ENCODE measurements at regions not wholly inside any gene's neighbourhood (a gene's known extent, or its start where the extent isn't known, plus 50 kb on each side); places are given as distances from the start of the nearest gene placed in this dataset.

DNA sequence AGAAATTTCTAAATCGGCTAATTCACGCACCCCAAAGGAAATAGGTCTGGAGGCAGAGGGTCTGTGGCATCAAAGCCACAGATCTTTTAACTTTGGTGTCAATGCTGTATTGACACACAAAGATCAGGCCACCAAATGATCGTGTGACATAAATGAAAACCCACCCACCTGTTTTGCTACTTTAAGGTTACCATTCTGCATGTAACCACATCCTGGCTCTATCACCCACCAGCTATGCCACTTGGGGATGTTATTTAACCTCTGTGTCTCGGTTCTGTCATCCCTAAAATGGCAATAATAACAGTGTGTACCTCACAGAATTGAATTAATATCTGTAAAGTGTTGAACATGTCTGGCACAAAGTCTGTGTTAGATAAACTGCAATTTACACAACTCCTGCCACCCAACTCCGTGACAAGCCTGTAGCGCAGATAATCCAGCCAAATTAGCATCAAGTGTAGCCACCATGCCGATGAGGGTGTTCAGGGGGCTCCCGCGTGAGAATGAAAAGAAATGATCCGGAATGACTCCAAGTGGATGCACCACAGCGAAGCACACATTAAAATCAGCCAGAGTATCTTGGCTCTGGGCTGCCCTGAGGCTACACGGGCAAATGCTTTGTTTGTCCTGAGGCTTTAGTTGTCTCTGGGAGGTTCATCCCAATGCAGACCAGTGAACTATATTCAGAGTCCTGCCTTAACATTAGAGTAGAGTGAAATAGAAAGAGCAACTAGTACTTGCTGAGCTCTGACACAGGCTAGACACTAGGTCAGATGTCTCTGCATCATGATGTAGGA lies 158.4 kb upstream of the NEBL start:
- no peaks in the 10 kb centered on the region for H3K9me1 ChIP-seq (ENCODE audit: control insufficient read depth, extremely low read depth, insufficient read depth, low read length)
- H3K4me1 ChIP-seq (ENCODE audit: control insufficient read depth, extremely low read depth, insufficient read depth, low read length): no peaks in the 10 kb centered on the region
- no peaks in the 10 kb centered on the region for H3K27me3 ChIP-seq (ENCODE audit: control insufficient read depth, extremely low read depth, insufficient read depth, low read length)
- TF ChIP-seq EZH2 (IDR thresholded peaks at IDR 0.05; ENCODE audit: low read length): no peak
- TF ChIP-seq, protein P1, sequence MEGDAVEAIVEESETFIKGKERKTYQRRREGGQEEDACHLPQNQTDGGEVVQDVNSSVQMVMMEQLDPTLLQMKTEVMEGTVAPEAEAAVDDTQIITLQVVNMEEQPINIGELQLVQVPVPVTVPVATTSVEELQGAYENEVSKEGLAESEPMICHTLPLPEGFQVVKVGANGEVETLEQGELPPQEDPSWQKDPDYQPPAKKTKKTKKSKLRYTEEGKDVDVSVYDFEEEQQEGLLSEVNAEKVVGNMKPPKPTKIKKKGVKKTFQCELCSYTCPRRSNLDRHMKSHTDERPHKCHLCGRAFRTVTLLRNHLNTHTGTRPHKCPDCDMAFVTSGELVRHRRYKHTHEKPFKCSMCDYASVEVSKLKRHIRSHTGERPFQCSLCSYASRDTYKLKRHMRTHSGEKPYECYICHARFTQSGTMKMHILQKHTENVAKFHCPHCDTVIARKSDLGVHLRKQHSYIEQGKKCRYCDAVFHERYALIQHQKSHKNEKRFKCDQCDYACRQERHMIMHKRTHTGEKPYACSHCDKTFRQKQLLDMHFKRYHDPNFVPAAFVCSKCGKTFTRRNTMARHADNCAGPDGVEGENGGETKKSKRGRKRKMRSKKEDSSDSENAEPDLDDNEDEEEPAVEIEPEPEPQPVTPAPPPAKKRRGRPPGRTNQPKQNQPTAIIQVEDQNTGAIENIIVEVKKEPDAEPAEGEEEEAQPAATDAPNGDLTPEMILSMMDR (optimal IDR thresholded peaks at IDR 0.05 in 1 of 3, IDR thresholded peaks at IDR 0.05 in 1 of 3, conservative IDR thresholded peaks at IDR 0.05 in 1 of 3; ENCODE audit: extremely low read depth in 1 of 3, insufficient read depth in 2 of 3, low read length in 3 of 3): no peak
- no peak overlapping the region for H3K27ac ChIP-seq (ENCODE audit: control insufficient read depth, insufficient read depth, low read length)
- no peaks in the 10 kb centered on the region for H3K36me3 ChIP-seq (ENCODE audit: control insufficient read depth in 2 of 2, extremely low read depth in 1 of 2, insufficient read depth in 2 of 2, low read length in 2 of 2)
- no peak overlapping the region for H3K4me3 ChIP-seq (ENCODE audit: control insufficient read depth in 2 of 3, extremely low read depth in 1 of 3, insufficient read depth in 2 of 3, low read depth in 1 of 3, low read length in 3 of 3)
- H3K79me2 ChIP-seq (ENCODE audit: control insufficient read depth, insufficient read depth, low read length): no peaks in the 10 kb centered on the region
- peaks cover 2% of the 10 kb centered on the region for H3K9me3 ChIP-seq (ENCODE audit: control insufficient read depth, low read depth, low read length)
- FAIRE-seq (no peak), DNase-seq (ENCODE audit: low read depth, low spot score) (no peak)
- dilution Hi-C loops (cut with MboI; ENCODE audit: extremely low pct_ligation_motif_present, low sequenced_read_pairs): no loop called here
- H3K4me2 ChIP-seq (ENCODE audit: control insufficient read depth, extremely low read depth, insufficient read depth, low read depth, low read length): no peak overlapping the region
- H3K9ac ChIP-seq (ENCODE audit: control insufficient read depth, extremely low read depth, insufficient read depth, low read length): no peak overlapping the region
- no peaks in the 10 kb centered on the region for H4K20me1 ChIP-seq (ENCODE audit: control insufficient read depth, extremely low read depth, insufficient read depth, low read length)
- no peak overlapping the region for H2AFZ ChIP-seq (ENCODE audit: control insufficient read depth, low read length)

DNA sequence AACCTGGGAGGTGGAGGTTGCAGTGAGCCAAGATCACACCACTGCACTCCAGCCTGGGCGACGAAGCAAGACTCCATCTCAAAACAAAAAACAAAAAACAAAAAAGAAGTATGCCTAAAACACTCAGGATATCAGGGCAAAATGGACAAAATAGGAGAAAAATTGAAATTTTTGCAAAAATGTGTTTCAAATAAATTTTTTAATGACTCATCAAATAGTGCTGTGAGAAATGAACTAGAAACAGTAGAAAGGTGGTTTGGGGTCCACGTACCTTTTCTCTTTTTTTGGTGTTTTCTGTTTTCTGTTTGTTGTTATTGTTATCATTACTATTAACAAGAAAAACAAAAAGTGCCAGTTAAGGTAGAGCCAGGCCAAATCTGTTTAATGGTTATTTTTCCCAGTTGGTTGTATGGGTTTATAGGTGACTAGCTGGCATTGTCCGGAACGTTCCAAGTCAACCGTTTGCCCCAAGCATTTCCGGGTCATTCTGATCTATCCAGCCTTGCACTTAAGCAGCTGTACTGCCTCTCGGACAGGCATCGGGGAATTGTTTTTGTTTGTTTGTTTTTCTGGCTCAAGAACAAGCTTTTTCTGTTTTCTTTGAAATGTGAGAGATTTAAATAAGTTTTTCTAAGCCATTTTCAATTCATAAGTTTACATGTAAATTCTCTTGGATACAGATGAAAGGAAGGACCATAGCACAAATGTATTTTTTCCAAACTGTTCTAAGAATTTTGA lies 157.0 kb upstream of the NEBL start:
- dilution Hi-C loops (cut with MboI; ENCODE audit: extremely low pct_ligation_motif_present, low sequenced_read_pairs): no loop called here
- no peaks in the 10 kb centered on the region for H4K20me1 ChIP-seq (ENCODE audit: control insufficient read depth, extremely low read depth, insufficient read depth, low read length)
- TF ChIP-seq, protein P1 (optimal IDR thresholded peaks at IDR 0.05 in 1 of 3, IDR thresholded peaks at IDR 0.05 in 1 of 3, conservative IDR thresholded peaks at IDR 0.05 in 1 of 3; ENCODE audit: extremely low read depth in 1 of 3, insufficient read depth in 2 of 3, low read length in 3 of 3): no peak
- TF ChIP-seq EZH2 (IDR thresholded peaks at IDR 0.05; ENCODE audit: low read length): no peak
- H3K9ac ChIP-seq (ENCODE audit: control insufficient read depth, extremely low read depth, insufficient read depth, low read length): no peak overlapping the region
- peaks cover 2% of the 10 kb centered on the region for H3K9me3 ChIP-seq (ENCODE audit: control insufficient read depth, low read depth, low read length)
- H3K9me1 ChIP-seq (ENCODE audit: control insufficient read depth, extremely low read depth, insufficient read depth, low read length): no peaks in the 10 kb centered on the region
- H2AFZ ChIP-seq (ENCODE audit: control insufficient read depth, low read length): no peak overlapping the region
- H3K4me3 ChIP-seq (ENCODE audit: control insufficient read depth in 2 of 3, extremely low read depth in 1 of 3, insufficient read depth in 2 of 3, low read depth in 1 of 3, low read length in 3 of 3): no peak overlapping the region
- no peak overlapping the region for H3K27ac ChIP-seq (ENCODE audit: control insufficient read depth, insufficient read depth, low read length)
- H3K27me3 ChIP-seq (ENCODE audit: control insufficient read depth, extremely low read depth, insufficient read depth, low read length): no peaks in the 10 kb centered on the region
- no peak for FAIRE-seq
- DNase-seq (ENCODE audit: low read depth, low spot score): no peak
- no peaks in the 10 kb centered on the region for H3K4me1 ChIP-seq (ENCODE audit: control insufficient read depth, extremely low read depth, insufficient read depth, low read length)
- no peaks in the 10 kb centered on the region for H3K36me3 ChIP-seq (ENCODE audit: control insufficient read depth in 2 of 2, extremely low read depth in 1 of 2, insufficient read depth in 2 of 2, low read length in 2 of 2)
- H3K4me2 ChIP-seq (ENCODE audit: control insufficient read depth, extremely low read depth, insufficient read depth, low read depth, low read length): no peak overlapping the region
- no peaks in the 10 kb centered on the region for H3K79me2 ChIP-seq (ENCODE audit: control insufficient read depth, insufficient read depth, low read length)

Measured in keratinocyte (primary cell).